HG02623 (cell line): ENCODE measurements at regions not wholly inside any gene's neighbourhood (a gene's known extent, or its start where the extent isn't known, plus 50 kb on each side); places are given as distances from the start of the nearest gene placed in this dataset.

Source experiments
- ATAC-seq: cut with Tn5 transposase; IDR thresholded peaks from one replicate; pipeline ENCODE4 v1.9.1; 2021; ENCODE audit warnings: moderate library complexity; ENCODE audit not compliant: unreplicated experiment

- ATAC-seq: no peak
These were observed 54.5 kb upstream of the APP start for GRCh38 chr21:26225046-26225445.

- ATAC-seq: no peak
These were observed 53.8 kb upstream of the APP start for GRCh38 chr21:26224366-26224765.
